ENCODE measurements at regions not wholly inside any gene's neighbourhood (a gene's known extent, or its start where the extent isn't known, plus 50 kb on each side); places are given as distances from the start of the nearest gene placed in this dataset.

GRCh38 chr1:217214551-217214950, 416.3 kb downstream of the GPATCH2 start:
- H3K4me1 ChIP-seq: no peaks in the 10 kb centered on the region

GRCh38 chr1:217211486-217211885, 419.4 kb downstream of the GPATCH2 start:
- intact Hi-C loops (cut with DNase I): no loop called here
- H3K9me3 ChIP-seq: no peaks in the 10 kb centered on the region
- H3K27me3 ChIP-seq: no peaks in the 10 kb centered on the region
- no peak overlapping the region for H3K27ac ChIP-seq
- H3K4me3 ChIP-seq: no peak overlapping the region
- no peaks in the 10 kb centered on the region for H3K4me1 ChIP-seq
- 48 to 73% methylated on average over 3 of the region's 3 CpGs for whole genome bisulfite sequencing, 2 donors
- DNase-seq: no peak
- no peak for TF ChIP-seq POLR2A (IDR thresholded peaks at IDR 0.05)
- TF ChIP-seq EP300 (IDR thresholded peaks at IDR 0.05): no peak
- no peak for TF ChIP-seq CTCF (IDR thresholded peaks at IDR 0.05)
- no peak for TF ChIP-seq POLR2AphosphoS5 (IDR thresholded peaks at IDR 0.05)
- H3K36me3 ChIP-seq: no peaks in the 10 kb centered on the region

More at GRCh38 chr1:217214551-217214950, 416.3 kb downstream of the GPATCH2 start:
- intact Hi-C loops (cut with DNase I): no loop called here
- Histone ChIP-seq H3K9me3 (no peaks in the 10 kb centered on the region), H3K4me3 (no peak overlapping the region), H3K27me3 (no peaks in the 10 kb centered on the region), H3K36me3 (no peaks in the 10 kb centered on the region), H3K27ac (no peak overlapping the region)
- DNase-seq: no peak
- TF ChIP-seq EP300 (IDR thresholded peaks at IDR 0.05): no peak
- TF ChIP-seq POLR2AphosphoS5 (IDR thresholded peaks at IDR 0.05): no peak
- TF ChIP-seq POLR2A (IDR thresholded peaks at IDR 0.05): no peak
- TF ChIP-seq CTCF (IDR thresholded peaks at IDR 0.05): no peak
- 76 to 83% methylated on average over 3 of the region's 3 CpGs for WGBS, 2 donors

GRCh38 chr1:217205578-217205977, 425.3 kb downstream of the GPATCH2 start:
- intact Hi-C loops (cut with DNase I): no loop called here
- Histone ChIP-seq H3K27ac (no peak overlapping the region), H3K27me3 (no peaks in the 10 kb centered on the region), H3K4me3 (no peak overlapping the region), H3K36me3 (no peaks in the 10 kb centered on the region), H3K9me3 (peaks cover 0 to 4% (median 2%) of the 10 kb centered on the region in 4 donors), H3K4me1 (no peaks in the 10 kb centered on the region)
- no peak for DNase-seq
- no peak for TF ChIP-seq EP300 (IDR thresholded peaks at IDR 0.05)
- TF ChIP-seq POLR2AphosphoS5 (IDR thresholded peaks at IDR 0.05): no peak
- TF ChIP-seq POLR2A (IDR thresholded peaks at IDR 0.05): no peak
- TF ChIP-seq CTCF (IDR thresholded peaks at IDR 0.05): no peak
- 85 to 87% methylated on average over 4 of the region's 4 CpGs for WGBS, 2 donors

- 87 to 89% methylated on average over 1 of the region's 1 CpG for WGBS, 2 donors
- DNase-seq: no peak
- no peaks in the 10 kb centered on the region for H3K4me1 ChIP-seq
- H3K36me3 ChIP-seq: no peaks in the 10 kb centered on the region
- H3K27ac ChIP-seq: no peak overlapping the region
- no peak overlapping the region for H3K4me3 ChIP-seq
- H3K9me3 ChIP-seq: no peaks in the 10 kb centered on the region
- no peak for TF ChIP-seq EP300 (IDR thresholded peaks at IDR 0.05)
- TF ChIP-seq CTCF (IDR thresholded peaks at IDR 0.05): no peak
- no peak for TF ChIP-seq POLR2AphosphoS5 (IDR thresholded peaks at IDR 0.05)
- no peak for TF ChIP-seq POLR2A (IDR thresholded peaks at IDR 0.05)
- no peaks in the 10 kb centered on the region for H3K27me3 ChIP-seq
- intact Hi-C loops (cut with DNase I): no loop called here
Observed at GRCh38 chr1:217196616-217197015, 434.3 kb downstream of the GPATCH2 start.

GRCh38 chr1:217193151-217193550, 437.7 kb downstream of the GPATCH2 start:
- no peaks in the 10 kb centered on the region for H3K36me3 ChIP-seq
- no peak overlapping the region for H3K4me3 ChIP-seq
- H3K4me1 ChIP-seq: peaks cover 0 to 5% (median 2%) of the 10 kb centered on the region in 4 donors
- intact Hi-C loops (cut with DNase I): no loop called here
- H3K27ac ChIP-seq: no peak overlapping the region
- no peak for DNase-seq
- TF ChIP-seq POLR2A (IDR thresholded peaks at IDR 0.05) (no peak), POLR2AphosphoS5 (IDR thresholded peaks at IDR 0.05) (no peak), EP300 (IDR thresholded peaks at IDR 0.05) (no peak), CTCF (IDR thresholded peaks at IDR 0.05) (no peak)
- H3K27me3 ChIP-seq: no peaks in the 10 kb centered on the region
- H3K9me3 ChIP-seq: no peaks in the 10 kb centered on the region
- 57 to 73% methylated on average over 3 of the region's 3 CpGs for WGBS, 2 donors
